Lower leg skin (tissue), 4 donors: ENCODE measurements at regions not wholly inside any gene's neighbourhood (a gene's known extent, or its start where the extent isn't known, plus 50 kb on each side); places are given as distances from the start of the nearest gene placed in this dataset.

Experiments used
- DNase-seq, 2 donors: peaks; one replicate each; pipeline ENCODE4 v3.0.0-alpha.2; 2019; ENCODE audit warnings: low spot score in 2 of 2
- H3K4me3 ChIP-seq: fragments of 200-600 bp; sonication (generic); 2 replicates; pipeline ENCODE4 v1.5.1; 2017; ENCODE audit warnings: mild to moderate bottlenecking, low read depth; ENCODE audit not compliant: poor library complexity, severe bottlenecking
- CTCF ChIP-seq, 3 donors: fragments of 450-650 bp; IDR thresholded peaks; one replicate each; pipeline ENCODE4 v1.5.1; 2016; ENCODE audit warnings: antibody characterized with exemption in 3 of 3, mild to moderate bottlenecking in 3 of 3, moderate library complexity in 2 of 3
- POLR2A ChIP-seq, 2 donors: fragments of 450-650 bp; IDR thresholded peaks; one replicate each; pipeline ENCODE4 v1.6.1; 2016 to 2017; ENCODE audit warnings: antibody characterized with exemption in 2 of 2, mild to moderate bottlenecking in 1 of 2, moderate library complexity in 1 of 2
- WGBS, 2 donors: methylation state at CpG; one replicate each; pipeline ENCODE4 v1.1.5; 2018; 5-methylcytosine and 5-hydroxymethylcytosine counted together
- intact Hi-C: fragments of 100-400 bp; cut with DNase I; formaldehyde crosslinking; loops from one replicate; pipeline ENCODE4 v1.15.0; 2023; ENCODE audit warnings: low total_unique reads

- no peak overlapping the region for H3K4me3 ChIP-seq
- intact Hi-C loops: no loop called here
- WGBS, 2 donors: 84 to 86% methylated on average over 5 of the region's 5 CpGs
- no peak for TF ChIP-seq POLR2A (IDR thresholded peaks at IDR 0.05)
- no peak for TF ChIP-seq CTCF (IDR thresholded peaks at IDR 0.05)
- no peak for DNase-seq
Observed at GRCh38 chr4:71247706-71248105, 91.1 kb upstream of the SLC4A4 start.

- TF ChIP-seq CTCF (IDR thresholded peaks at IDR 0.05) (no peak), POLR2A (IDR thresholded peaks at IDR 0.05) (no peak)
- intact Hi-C loops: no loop called here
- WGBS, 2 donors: 40 to 52% methylated on average over 2 of the region's 2 CpGs
Observed at GRCh38 chr4:71251261-71251660, 87.6 kb upstream of the SLC4A4 start.

GRCh38 chr4:71253545-71253944 is 85.3 kb upstream of the SLC4A4 start:
- no peak overlapping the region for H3K4me3 ChIP-seq
- intact Hi-C loops: no loop called here
- 36 to 66% methylated on average over 1 of the region's 1 CpG for WGBS, 2 donors
- TF ChIP-seq POLR2A (IDR thresholded peaks at IDR 0.05): no peak
- TF ChIP-seq CTCF (IDR thresholded peaks at IDR 0.05): no peak
- DNase-seq: no peak

More at GRCh38 chr4:71251261-71251660, 87.6 kb upstream of the SLC4A4 start:
- DNase-seq: no peak
- H3K4me3 ChIP-seq: no peak overlapping the region

GRCh38 chr4:71254451-71255012 is 84.3 kb upstream of the SLC4A4 start:
- TF ChIP-seq CTCF (IDR thresholded peaks at IDR 0.05) (no peak), POLR2A (IDR thresholded peaks at IDR 0.05) (no peak)
- no peak for DNase-seq
- intact Hi-C loops: no loop called here
- H3K4me3 ChIP-seq: no peak overlapping the region
- WGBS, 2 donors: 55 to 74% methylated on average over 2 of the region's 2 CpGs

- intact Hi-C loops: no loop called here
Observed at GRCh38 chr4:71255976-71256375, 82.8 kb upstream of the SLC4A4 start.

More at GRCh38 chr4:71255976-71256375, 82.8 kb upstream of the SLC4A4 start:
- DNase-seq: no peak
- 55 to 59% methylated on average over 1 of the region's 1 CpG for WGBS, 2 donors
- no peak overlapping the region for H3K4me3 ChIP-seq
- TF ChIP-seq POLR2A (IDR thresholded peaks at IDR 0.05): no peak
- TF ChIP-seq CTCF (IDR thresholded peaks at IDR 0.05): no peak
